ENCODE measurements at regions not wholly inside any gene's neighbourhood (a gene's known extent, or its start where the extent isn't known, plus 50 kb on each side); places are given as distances from the start of the nearest gene placed in this dataset.

DNA sequence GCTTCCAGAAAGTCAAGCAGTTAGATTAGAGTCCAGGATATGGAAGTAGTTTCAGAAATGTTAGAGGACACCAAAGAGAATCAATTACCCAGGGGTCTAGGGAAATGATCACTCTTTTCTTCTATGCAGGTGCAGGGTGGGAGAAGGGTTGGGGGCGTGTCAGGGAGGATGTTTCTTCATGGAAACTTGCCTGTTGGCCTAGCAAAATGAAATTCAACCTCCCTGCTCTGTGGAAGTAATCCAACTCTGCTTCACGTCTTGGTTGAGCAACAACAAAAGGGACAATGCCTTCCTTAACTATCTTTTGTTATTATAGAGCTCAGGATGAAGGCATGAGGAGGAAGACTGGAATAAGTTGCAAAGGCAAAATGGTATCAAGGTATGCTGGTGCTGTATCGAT is 210.8 kb upstream of the ETAA1 start:
- TF ChIP-seq POLR2A (IDR thresholded peaks at IDR 0.05) = no peak
- TF ChIP-seq, protein P1, sequence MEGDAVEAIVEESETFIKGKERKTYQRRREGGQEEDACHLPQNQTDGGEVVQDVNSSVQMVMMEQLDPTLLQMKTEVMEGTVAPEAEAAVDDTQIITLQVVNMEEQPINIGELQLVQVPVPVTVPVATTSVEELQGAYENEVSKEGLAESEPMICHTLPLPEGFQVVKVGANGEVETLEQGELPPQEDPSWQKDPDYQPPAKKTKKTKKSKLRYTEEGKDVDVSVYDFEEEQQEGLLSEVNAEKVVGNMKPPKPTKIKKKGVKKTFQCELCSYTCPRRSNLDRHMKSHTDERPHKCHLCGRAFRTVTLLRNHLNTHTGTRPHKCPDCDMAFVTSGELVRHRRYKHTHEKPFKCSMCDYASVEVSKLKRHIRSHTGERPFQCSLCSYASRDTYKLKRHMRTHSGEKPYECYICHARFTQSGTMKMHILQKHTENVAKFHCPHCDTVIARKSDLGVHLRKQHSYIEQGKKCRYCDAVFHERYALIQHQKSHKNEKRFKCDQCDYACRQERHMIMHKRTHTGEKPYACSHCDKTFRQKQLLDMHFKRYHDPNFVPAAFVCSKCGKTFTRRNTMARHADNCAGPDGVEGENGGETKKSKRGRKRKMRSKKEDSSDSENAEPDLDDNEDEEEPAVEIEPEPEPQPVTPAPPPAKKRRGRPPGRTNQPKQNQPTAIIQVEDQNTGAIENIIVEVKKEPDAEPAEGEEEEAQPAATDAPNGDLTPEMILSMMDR (IDR thresholded peaks at IDR 0.05) = no peak

All from Peyer's patch (tissue), 4 donors.